HG03521 (cell line): ENCODE measurements at regions not wholly inside any gene's neighbourhood (a gene's known extent, or its start where the extent isn't known, plus 50 kb on each side); places are given as distances from the start of the nearest gene placed in this dataset.

Experiments
- ATAC-seq: cut with Tn5 transposase; IDR thresholded peaks from one replicate; pipeline ENCODE4 v1.9.1; 2021; ENCODE audit warnings: mild to moderate bottlenecking, moderate library complexity; ENCODE audit not compliant: unreplicated experiment

- no peak for ATAC-seq
These were observed 195.2 kb upstream of the RAB4A start for GRCh38 chr1:229075716-229076115.

GRCh38 chr1:229076195-229076594 is 194.7 kb upstream of the RAB4A start:
- no peak for ATAC-seq

- no peak for ATAC-seq
These were observed 191.8 kb upstream of the RAB4A start for GRCh38 chr1:229079016-229079595.

DNA sequence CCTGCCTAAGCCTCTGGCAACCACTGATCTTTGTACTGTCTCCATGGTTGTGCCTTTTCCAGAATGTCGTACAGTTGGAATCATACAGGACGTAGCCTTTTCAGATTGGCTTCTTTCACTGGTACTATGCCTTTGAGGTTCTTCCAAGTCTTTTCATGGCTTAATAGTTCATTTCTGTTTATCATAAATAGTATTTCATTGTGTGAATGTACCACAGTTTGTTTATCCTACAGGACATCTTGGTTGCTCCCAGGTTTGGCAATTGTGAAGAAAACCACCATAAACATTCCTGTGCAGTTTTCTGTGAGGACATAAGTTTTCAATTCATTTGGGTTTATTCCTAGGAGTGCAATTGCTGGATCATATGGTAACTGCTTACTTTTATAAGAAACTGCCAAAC is 190.6 kb upstream of the RAB4A start:
- no peak for ATAC-seq

GRCh38 chr1:229085291-229085690 is 185.6 kb upstream of the RAB4A start:
- ATAC-seq = no peak

GRCh38 chr1:229086091-229086490 is 184.8 kb upstream of the RAB4A start:
- no peak for ATAC-seq

- no peak for ATAC-seq
These were observed 184.2 kb upstream of the RAB4A start for GRCh38 chr1:229086686-229087085.

- ATAC-seq = no peak
These were observed 183.6 kb upstream of the RAB4A start for GRCh38 chr1:229087339-229087738.

GRCh38 chr1:229087906-229088305 is 183.0 kb upstream of the RAB4A start:
- ATAC-seq = no peak

DNA sequence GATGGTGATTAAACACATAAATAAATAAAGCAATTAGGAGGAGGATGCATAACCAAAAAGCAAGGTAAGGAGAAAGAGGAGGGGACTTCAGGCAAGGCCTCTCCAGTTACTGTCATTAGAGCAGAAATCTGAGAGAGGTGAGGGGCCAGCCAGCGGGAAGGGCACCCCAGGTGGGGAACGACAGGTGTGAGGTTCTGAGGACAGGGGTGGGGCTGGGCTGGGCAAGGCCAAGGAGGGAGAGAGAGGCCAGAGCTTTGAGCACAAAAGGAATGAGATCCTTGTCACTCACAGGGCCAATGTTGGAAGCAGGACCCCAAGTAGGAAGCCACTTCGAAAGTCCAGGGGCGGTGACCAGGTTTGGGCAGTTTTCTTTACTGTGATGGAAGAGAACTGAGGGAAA is 182.2 kb upstream of the RAB4A start:
- no peak for ATAC-seq

GRCh38 chr1:229089586-229090208 is 181.2 kb upstream of the RAB4A start:
- no peak for ATAC-seq

- no peak for ATAC-seq
These were observed 179.2 kb upstream of the RAB4A start for GRCh38 chr1:229091721-229092136.

- ATAC-seq = no peak
These were observed 178.3 kb upstream of the RAB4A start for GRCh38 chr1:229092377-229093237.

DNA sequence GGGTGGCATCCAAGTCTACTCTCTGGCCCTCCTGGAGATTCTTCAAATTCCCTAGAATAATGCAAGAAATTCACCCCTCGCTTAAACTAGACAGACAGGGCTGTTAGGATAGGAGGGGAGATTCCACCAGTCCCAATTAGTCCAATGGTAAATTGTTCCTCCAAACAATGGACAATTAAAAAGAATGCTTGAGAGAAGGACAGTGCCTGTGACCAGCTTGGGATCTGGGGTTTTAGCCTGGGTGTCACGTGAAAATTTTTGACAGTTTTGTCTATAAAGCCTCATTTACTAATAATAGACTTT is 177.7 kb upstream of the RAB4A start:
- no peak for ATAC-seq

GRCh38 chr1:229093609-229094336 is 177.1 kb upstream of the RAB4A start:
- ATAC-seq = no peak

DNA sequence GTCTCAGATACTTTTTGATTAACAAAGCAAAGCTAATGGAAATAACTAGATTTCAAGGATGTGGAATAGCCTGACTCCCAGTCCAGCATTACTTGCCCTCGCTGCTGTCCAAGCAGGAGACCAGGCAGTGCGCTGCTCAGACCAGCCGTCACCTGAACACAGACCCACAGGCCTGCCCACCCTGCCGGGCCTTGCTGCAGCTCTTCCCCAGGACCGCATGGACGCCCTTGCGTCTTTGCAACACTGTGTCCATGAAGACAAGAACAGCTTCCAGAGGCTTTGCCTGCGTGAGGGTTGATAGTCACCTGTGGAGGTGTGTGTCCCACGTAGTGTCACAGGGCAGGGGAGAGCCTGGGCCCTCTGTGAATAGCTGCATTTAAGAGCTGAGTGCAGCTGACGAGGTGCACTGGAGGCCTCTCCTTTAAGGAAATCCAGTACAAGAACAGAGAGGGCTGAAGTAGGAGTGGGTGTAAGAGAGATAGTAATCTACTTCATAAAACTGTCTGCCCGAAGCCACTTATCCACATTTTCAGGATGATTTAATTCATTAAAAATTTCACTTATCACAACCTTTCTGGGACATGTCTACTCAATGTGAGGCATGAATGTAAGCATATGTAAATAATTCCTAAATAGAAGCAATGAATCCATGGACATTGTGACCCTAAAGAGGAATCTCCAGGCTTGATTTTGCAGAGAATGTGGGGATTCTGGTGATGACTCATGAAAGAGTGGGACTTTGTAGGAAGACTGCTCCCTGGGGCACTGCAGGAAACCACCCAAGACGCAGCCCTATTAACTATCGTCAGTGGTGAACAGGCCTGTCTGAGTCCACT is 176.2 kb upstream of the RAB4A start:
- no peak for ATAC-seq

GRCh38 chr1:229095325-229095724 is 175.6 kb upstream of the RAB4A start:
- no peak for ATAC-seq

- no peak for ATAC-seq
These were observed 173.6 kb upstream of the RAB4A start for GRCh38 chr1:229097356-229097755.

- ATAC-seq = no peak
These were observed 172.6 kb upstream of the RAB4A start for GRCh38 chr1:229098361-229098760.

DNA sequence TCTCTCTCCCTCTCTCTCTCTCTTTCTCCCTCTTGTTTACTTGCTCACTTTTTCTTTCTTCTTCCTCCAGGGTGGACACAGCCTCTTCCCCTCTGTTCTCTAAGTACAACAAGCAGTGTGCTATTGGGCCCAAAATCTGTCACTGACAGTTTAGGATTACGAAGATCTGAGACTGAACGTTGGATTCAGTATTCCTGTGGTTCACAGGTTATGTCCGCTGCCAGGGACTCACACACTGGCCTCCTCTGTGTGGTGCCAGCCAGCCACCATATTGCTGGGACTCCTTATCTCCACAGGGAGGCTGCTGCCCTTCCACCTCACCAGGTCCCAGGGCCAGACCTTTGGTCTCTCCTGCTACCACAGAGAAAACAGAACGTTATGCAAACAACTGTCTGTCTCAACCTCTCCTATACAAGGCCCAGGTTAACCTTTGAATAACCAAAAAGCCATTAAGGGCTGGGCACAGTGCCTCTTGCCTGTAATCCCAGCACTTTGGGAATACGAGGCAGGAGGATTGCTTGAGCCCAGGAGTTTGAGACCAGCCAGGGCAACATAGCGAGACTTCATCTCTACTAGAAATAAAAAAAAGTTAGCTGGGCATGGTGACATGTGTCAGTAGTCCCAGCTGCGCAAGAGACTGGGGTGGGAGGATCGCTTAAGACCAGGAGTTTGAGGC is 171.9 kb upstream of the RAB4A start:
- no peak for ATAC-seq
